ENCODE measurements at regions not wholly inside any gene's neighbourhood (a gene's known extent, or its start where the extent isn't known, plus 50 kb on each side); places are given as distances from the start of the nearest gene placed in this dataset.

GRCh38 chr1:93815366-93816110, 63.5 kb downstream of the DNTTIP2 start:
- TF ChIP-seq CTCF (IDR thresholded peaks at IDR 0.05; ENCODE audit: low read depth, low read length) (no peak), EZH2phosphoT487 (IDR thresholded peaks at IDR 0.05; ENCODE audit: low read depth) (no peak)
